ENCODE measurements at regions not wholly inside any gene's neighbourhood (a gene's known extent, or its start where the extent isn't known, plus 50 kb on each side); places are given as distances from the start of the nearest gene placed in this dataset.
"Not testable (repeated sequence)": the region's sequence is repeated elsewhere in the genome, so short reads cannot be mapped to it uniquely, and the experiment has no call there.

GRCh38 chr2:110269674-110270073 is 57.3 kb upstream of the MTLN start:
- H3K27ac ChIP-seq; H3K36me3 ChIP-seq; DNase-seq; H3K4me1 ChIP-seq; H3K27me3 ChIP-seq; intact Hi-C loops (cut with DNase I; ENCODE audit: low total_unique reads); H3K9me3 ChIP-seq; H3K4me3 ChIP-seq: not testable (repeated sequence)
- WGBS, 5 donors, result 81 to 93% (median 91%) methylated on average over 6 of the region's 9 CpGs

GRCh38 chr2:110267828-110268407 is 55.6 kb upstream of the MTLN start:
- H3K4me1 ChIP-seq; DNase-seq; H3K9me3 ChIP-seq; intact Hi-C loops (cut with DNase I; ENCODE audit: low total_unique reads); H3K36me3 ChIP-seq; H3K4me3 ChIP-seq; H3K27me3 ChIP-seq; H3K27ac ChIP-seq: not testable (repeated sequence)
- 60 to 100% (median 72%) methylated on average over 1 to 6 of the region's 17 CpGs; no CpG with 5 or more reads in 1 of the 5 donors for WGBS, 5 donors

- no CpG with 5 or more reads among the region's 1 CpG for WGBS, 5 donors
- H3K4me1 ChIP-seq; H3K9me3 ChIP-seq; H3K27ac ChIP-seq; H3K27me3 ChIP-seq; DNase-seq; H3K36me3 ChIP-seq; intact Hi-C loops (cut with DNase I; ENCODE audit: low total_unique reads); H3K4me3 ChIP-seq: not testable (repeated sequence)
These were observed 52.5 kb upstream of the MTLN start for GRCh38 chr2:110264804-110265203.

- intact Hi-C loops (cut with DNase I; ENCODE audit: low total_unique reads); H3K9me3 ChIP-seq; H3K4me1 ChIP-seq; H3K36me3 ChIP-seq; H3K27ac ChIP-seq; H3K4me3 ChIP-seq; H3K27me3 ChIP-seq; DNase-seq: not testable (repeated sequence)
- no CpG with 5 or more reads among the region's 3 CpGs for WGBS, 5 donors
These were observed 51.8 kb upstream of the MTLN start for GRCh38 chr2:110264076-110264681.

GRCh38 chr2:110263462-110263861 is 51.1 kb upstream of the MTLN start:
- H3K9me3 ChIP-seq; H3K27ac ChIP-seq; H3K4me1 ChIP-seq; DNase-seq; H3K36me3 ChIP-seq; H3K27me3 ChIP-seq; H3K4me3 ChIP-seq; intact Hi-C loops (cut with DNase I; ENCODE audit: low total_unique reads): not testable (repeated sequence)
- 89 to 100% (median 92%) methylated on average over 1 of the region's 2 CpGs; no CpG with 5 or more reads in 1 of the 5 donors for WGBS, 5 donors

Small RNA genes lying in the stretch of these regions (small RNA-seq; reads per million reads assigned to genes)
- gene MIR4436B2, result 0 reads per million in 4 donors

All from stomach (tissue), 8 donors.